HG02852 (cell line): ENCODE measurements at regions not wholly inside any gene's neighbourhood (a gene's known extent, or its start where the extent isn't known, plus 50 kb on each side); places are given as distances from the start of the nearest gene placed in this dataset.

Experiments used
- ATAC-seq: cut with Tn5 transposase; IDR thresholded peaks from one replicate; pipeline ENCODE4 v1.9.1; 2021; ENCODE audit warnings: mild to moderate bottlenecking, moderate library complexity; ENCODE audit not compliant: unreplicated experiment

GRCh38 chr18:75926811-75927210, 499.3 kb upstream of the SMIM21 start:
- no peak for ATAC-seq

DNA sequence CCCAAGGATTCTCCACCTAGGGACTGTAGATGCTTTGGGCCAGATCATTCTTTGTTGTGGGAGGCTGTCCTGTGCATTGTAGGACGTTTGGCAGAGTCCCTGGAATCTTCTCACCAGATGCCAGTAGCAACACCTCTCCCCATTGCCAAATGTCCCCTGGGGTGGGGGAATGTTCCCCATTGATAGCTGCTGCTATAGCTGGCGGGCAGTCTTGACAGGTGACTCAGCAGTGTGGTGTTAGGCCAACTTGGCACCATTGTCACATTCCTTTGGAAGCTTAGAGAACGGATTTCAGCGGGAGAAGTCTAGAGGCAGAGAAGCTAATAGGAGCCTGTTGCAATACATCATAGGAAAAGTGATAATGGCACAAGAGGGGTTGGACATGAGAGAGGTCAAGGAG, 495.7 kb upstream of the SMIM21 start:
- no peak for ATAC-seq

DNA sequence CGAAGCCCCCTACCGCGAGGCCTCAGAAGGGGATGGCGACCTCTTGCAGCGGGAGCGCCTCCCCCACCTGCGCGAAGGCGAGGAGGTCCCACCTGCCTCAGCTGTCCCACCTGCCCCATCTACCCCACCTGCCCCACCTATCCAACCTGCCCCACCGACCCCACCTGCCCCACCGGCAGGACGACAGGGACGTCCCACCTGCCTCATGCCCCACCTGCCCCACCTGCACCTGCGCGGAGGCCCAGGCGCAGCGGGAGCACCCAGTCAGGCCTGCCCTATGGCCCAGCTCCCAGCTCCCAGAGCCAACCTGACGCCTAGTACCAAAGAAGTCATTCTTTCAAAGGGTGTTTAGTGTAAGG, 489.1 kb upstream of the SMIM21 start:
- no peak for ATAC-seq

- ATAC-seq, result no peak
Observed at GRCh38 chr18:75915941-75916623, 488.6 kb upstream of the SMIM21 start.

- no peak for ATAC-seq
Observed at GRCh38 chr18:75912829-75913228, 485.3 kb upstream of the SMIM21 start.

DNA sequence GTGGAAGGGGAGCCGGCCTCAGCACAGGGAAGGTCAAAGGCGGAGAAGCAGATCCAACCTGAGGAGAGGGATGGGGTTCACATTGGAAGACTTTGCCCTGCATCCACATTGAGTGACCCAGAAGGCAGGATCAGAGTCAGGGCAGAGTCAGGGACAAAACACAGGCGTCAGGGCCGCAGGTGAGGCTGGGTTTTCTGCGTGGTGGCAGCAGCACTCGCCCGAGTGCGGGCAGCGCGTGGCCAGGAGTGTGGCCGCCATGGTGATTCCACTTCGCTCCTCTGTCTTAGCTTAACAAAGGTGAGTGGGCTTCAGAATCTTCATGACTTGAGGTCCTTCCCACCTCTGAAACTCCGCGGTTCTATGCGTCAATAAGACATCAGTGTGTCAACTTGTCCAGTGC, 476.9 kb upstream of the SMIM21 start:
- ATAC-seq, result no peak

- no peak for ATAC-seq
Observed at GRCh38 chr18:75898651-75899050, 471.1 kb upstream of the SMIM21 start.

DNA sequence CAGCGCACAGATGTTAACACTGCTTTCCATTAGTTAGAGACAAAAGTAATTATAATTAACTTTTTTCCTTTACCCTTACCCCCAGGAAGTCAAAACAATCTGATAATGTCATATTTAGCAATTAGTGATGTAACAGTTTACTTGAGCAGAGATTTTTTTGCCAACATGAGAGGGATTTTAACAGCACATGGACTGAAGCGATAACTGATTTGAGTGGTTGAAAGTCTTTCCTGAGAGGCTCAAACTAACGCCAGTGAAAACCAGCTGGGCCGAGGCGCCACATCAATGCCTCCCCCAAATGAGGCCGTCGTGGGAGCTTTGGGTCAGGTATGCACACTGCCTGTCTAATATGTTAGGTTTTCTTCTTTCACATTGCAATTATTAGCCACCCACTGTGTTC, 469.9 kb upstream of the SMIM21 start:
- no peak for ATAC-seq

DNA sequence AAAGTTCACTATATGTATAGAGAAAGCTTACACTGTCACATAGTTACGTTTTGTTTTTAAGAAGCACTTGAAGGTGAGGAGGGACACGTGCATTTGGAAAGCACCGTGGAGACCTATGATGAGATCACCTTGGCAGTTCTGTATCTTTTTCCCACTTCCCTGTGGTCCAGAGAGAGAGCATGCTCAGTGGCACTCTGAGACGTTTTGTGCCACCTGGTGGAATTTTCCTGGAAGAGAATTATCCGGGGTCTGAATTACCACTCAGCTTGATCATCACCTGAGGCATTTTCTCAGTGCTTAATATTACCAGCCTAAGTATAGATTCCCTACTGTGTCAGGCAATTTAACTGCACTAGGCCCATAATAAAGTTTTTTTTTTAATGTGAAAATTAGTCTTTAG, 469.4 kb upstream of the SMIM21 start:
- ATAC-seq, result no peak

GRCh38 chr18:75895135-75895534, 467.6 kb upstream of the SMIM21 start:
- ATAC-seq, result no peak

GRCh38 chr18:75884728-75885127, 457.2 kb upstream of the SMIM21 start:
- no peak for ATAC-seq

GRCh38 chr18:75880925-75881504, 453.5 kb upstream of the SMIM21 start:
- ATAC-seq, result no peak

GRCh38 chr18:75880266-75880665, 452.8 kb upstream of the SMIM21 start:
- ATAC-seq, result no peak

DNA sequence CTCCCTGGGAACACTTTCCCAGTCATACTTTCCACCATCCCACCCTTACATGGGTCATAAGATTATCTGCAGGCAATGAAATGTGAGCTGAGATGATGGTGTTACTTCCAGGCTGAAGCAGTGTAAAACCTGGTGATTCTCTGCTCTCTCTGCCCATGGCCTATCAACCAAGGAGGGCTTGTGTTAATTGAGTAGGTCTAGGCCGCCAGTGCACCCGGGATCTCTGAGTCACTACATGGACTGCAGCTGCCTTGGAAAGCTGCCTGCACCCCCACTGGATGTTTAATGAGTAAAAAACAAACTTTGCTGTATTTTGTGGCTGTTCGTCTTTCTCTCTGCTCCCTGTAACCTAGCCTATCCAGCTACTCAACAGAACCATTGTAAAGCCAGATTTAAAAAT, 451.7 kb upstream of the SMIM21 start:
- no peak for ATAC-seq

DNA sequence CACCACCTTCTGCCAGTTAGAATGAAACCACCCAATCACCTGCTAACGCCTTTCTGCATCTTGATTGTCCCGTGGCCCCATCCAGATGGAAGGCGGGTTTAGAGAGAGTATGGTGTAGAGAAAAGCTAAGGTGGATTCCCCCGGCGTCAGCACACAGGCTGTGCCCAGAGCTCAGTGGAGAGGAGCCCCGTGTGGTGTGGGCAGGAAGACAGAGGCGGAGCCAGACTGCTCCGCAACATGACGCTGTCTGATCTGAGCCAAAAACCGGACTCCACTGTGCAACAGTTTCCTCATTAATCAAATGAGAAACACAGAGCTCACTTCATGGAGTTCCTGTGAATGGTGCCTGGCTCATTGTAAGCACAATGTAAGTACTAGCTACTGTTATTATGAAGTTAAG, 448.1 kb upstream of the SMIM21 start:
- no peak for ATAC-seq

DNA sequence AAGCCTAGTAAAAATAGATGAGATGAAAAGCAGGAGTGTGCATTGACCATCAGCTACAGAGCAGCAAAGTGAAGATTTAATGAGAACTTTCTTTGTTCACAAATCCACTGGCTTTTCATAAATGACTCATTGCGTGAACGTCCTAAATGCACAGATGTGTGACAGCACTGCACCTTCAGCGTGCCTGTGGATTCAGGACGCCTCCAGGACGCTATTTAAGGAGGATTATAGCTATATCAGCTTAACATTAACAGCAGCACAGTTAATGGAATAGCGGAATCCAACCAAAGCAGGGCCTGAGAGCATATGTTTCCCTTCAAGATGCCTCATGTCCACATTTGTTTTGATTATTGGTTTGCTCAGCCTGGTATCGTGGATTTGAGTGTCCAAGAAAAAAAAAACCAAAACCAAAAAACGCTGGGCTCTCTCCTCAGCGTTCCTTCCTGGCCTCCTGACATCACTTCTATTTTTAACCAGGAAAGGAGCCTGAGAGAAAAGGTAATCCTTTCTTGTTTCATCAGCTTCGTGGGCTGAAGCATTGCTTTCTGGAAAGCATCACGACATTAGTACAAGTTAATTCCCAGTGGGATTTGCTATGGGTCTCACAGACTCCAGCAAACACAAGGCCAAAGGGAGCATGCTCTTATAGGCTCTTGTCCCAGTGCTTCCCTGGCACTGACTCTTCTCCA, 447.0 kb upstream of the SMIM21 start:
- no peak for ATAC-seq

DNA sequence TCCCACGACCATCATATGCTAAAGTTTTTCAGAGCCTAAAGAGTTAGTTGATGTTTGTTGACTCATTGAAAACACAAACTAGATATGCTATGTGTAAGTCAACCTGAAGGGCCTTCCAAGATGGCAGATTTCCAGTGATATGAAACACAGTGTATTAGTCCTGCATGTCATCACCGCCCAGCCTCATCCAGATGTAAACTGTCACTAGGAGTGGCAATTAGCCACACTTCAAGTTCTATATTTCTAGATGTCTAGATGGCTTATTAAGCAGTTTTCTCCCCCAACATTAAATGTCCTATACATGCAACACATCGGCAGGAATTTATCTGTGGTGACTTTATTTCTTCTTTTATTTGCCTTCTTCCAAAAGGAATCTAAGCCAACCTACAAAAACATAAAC, 444.1 kb upstream of the SMIM21 start:
- no peak for ATAC-seq

- ATAC-seq, result no peak
Observed at GRCh38 chr18:75869162-75869561, 441.7 kb upstream of the SMIM21 start.

DNA sequence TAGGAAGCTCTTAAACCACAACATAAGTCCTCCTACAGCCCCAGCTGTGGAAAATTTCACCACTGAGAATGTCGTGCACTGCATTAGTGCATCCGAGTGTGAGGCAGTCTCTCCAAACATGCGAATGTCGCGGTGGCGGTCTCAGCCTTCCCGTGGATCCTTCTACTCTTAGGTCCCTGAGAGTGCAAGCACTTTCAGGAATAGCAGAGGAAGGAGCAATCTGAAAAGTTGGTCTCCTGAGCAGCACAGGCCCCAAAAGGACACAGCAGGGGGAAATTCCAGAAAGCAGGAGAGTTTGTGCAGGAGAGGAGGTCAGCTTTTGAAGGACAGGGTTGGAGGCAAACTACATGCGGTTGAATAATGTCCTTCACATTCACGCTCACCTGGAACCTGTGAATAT, 440.5 kb upstream of the SMIM21 start:
- no peak for ATAC-seq

GRCh38 chr18:75865639-75866038, 438.1 kb upstream of the SMIM21 start:
- ATAC-seq, result no peak

DNA sequence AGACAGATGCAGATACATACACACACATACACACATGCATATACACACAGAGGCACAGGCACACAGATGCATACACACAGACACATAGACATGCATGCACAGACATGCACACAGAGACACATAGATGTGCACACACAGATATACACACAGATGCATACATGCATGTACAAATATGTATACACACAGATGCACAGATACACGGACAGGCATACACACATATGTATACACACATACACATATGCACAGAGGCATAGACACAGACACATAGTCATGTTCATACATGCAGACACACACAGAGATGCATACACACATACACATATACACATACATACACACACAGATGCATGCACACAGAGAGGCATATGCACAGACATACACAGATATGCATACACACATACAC, 437.3 kb upstream of the SMIM21 start:
- ATAC-seq, result no peak

DNA sequence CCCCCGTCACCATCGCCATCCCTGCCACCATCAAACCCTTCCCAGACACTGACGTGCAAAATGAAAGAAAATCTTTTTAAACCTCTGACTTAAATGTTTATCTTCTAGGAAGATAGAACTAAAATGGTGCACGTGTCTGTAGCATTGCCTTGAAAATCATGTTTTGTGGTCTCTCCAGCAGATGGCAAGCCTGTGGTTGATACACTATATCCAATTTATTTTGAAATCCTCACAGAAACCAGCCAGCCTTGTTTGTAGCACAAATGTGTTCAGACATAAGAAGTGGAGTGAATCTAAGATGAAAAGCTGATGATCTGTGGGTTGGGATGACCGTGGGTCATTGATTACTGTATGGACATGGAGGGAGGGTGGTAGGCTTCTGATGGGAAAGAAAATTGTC, 436.2 kb upstream of the SMIM21 start:
- ATAC-seq, result no peak

GRCh38 chr18:75862458-75862857, 435.0 kb upstream of the SMIM21 start:
- ATAC-seq, result no peak
